Fibroblast of mammary gland (primary cell): ENCODE measurements at regions not wholly inside any gene's neighbourhood (a gene's known extent, or its start where the extent isn't known, plus 50 kb on each side); places are given as distances from the start of the nearest gene placed in this dataset.

Experiments
- DNase-seq: peaks from one replicate; pipeline ENCODE4 v3.0.0-alpha.2; 2010; ENCODE audit warnings: low read depth
- H3K4me3 ChIP-seq: 2 replicates; pipeline ENCODE4 v1.5.1; 2011; ENCODE audit warnings: low read depth, mild to moderate bottlenecking, low read length, moderate library complexity; ENCODE audit not compliant: control insufficient read depth
- CTCF ChIP-seq: conservative IDR thresholded peaks from 2 replicates; pipeline ENCODE4 v1.5.1; 2011; ENCODE audit warnings: low read depth, low read length, inconsistent platforms; ENCODE audit not compliant: control insufficient read depth, insufficient read depth

DNA sequence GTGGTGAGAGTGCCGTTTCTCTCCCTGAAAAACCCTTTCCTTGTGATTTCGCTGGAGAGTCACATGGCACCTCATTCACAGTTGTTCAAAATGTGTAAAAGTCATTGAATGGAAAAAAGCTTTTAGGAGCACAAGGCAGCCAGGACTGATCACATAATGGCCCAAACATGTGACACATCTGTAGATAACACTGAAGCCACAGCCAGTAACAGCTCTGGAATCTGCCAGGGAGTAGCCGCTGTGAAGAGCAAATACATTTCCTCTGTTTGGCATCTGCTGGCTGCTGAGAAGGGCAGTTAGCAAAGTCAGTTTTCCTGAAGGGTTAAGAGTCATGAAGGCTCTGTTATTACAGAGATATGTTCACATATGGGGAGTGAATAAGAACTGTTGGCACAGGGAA lies 271.8 kb downstream of the NNT start:
- no peak overlapping the region for H3K4me3 ChIP-seq
- TF ChIP-seq CTCF, result no peak
- peak; percentile 62 for DNase-seq

DNA sequence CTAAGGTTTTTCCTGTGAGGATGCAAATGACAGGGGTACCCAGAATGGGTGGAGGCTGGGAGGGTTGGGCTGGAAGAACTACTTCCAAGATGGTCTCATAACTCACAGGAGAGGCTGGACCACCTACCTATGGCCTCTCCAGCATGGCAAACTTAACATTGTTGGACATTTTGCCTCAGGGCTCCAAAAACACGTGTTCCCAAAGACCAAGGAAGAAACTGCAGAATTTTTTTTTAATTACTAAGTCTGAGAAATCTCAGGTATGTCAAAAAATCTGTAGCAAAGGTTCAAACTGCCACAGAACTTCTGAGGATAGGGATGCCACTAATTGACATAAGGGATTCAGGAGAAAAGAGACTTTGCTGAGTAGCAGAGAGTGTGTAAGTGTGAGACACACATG lies 270.8 kb downstream of the NNT start:
- no peak for TF ChIP-seq CTCF
- H3K4me3 ChIP-seq, result no peak overlapping the region
- no peak for DNase-seq

- DNase-seq, result no peak
- H3K4me3 ChIP-seq, result no peak overlapping the region
- no peak for TF ChIP-seq CTCF
Measured at GRCh38 chr5:43859309-43859708, 256.3 kb downstream of the NNT start.

DNA sequence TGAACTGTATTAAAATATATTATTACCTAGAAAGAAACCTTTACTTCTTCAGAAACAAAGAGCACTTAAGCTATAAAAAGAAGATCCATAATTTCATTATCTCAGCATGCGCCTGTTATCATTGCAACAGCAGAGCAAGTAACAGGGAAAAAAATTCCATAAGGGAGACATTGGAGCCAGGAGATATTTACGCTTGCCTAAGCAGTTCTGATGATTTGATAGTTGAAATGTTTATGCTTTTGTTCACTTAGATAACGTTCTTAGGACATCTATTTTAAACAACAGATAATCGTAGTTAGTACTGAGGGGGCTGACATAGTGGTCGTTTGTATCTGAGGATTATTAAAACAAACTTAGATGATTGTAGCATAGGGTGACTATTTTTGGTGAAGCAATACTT lies 252.5 kb downstream of the NNT start:
- no peak overlapping the region for H3K4me3 ChIP-seq
- DNase-seq, result no peak
- TF ChIP-seq CTCF, result no peak

- TF ChIP-seq CTCF, result no peak
- peak; percentile 21 for DNase-seq
- H3K4me3 ChIP-seq, result no peak overlapping the region
Measured at GRCh38 chr5:43854697-43855292, 251.8 kb downstream of the NNT start.

DNA sequence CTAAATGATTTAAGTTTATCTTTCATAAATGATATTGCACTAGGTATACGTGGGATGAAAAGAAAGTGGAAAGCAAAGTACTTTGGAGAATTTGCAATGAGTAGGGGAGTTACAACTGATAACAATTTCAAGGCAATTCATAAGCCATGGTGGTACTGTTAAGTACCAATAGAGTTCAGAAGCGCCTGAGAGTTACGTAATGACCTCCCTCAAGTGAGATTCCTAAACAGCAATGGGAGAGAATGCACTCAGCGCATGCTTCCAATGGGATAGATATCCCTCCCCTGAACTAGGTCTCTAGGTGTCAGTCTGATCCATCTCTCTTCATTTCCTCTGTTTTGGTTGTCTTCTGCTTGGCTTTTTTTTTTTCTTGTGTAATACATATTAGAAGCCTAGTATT lies 249.3 kb downstream of the NNT start:
- DNase-seq, result no peak
- TF ChIP-seq CTCF, result no peak
- H3K4me3 ChIP-seq, result no peak overlapping the region

- no peak overlapping the region for H3K4me3 ChIP-seq
- no peak for DNase-seq
- no peak for TF ChIP-seq CTCF
Measured at GRCh38 chr5:43851741-43852140, 248.8 kb downstream of the NNT start.
